CD1c-positive myeloid dendritic cell (primary cell): ENCODE measurements at regions not wholly inside any gene's neighbourhood (a gene's known extent, or its start where the extent isn't known, plus 50 kb on each side); places are given as distances from the start of the nearest gene placed in this dataset.
A peak's percentile ranks its signal among the peaks of the same experiment; 100 is the strongest.

ENCODE experiments used
- DNase-seq: peaks from one replicate; pipeline ENCODE4 v3.0.0-alpha.2; 2016; ENCODE audit errors: extremely low spot score

- DNase-seq = no peak
Observed at GRCh38 chr7:41135511-41135910, 567.4 kb downstream of the INHBA start.

- DNase-seq = peak; percentile 55
Observed at GRCh38 chr7:41134300-41135255, 568.3 kb downstream of the INHBA start.

GRCh38 chr7:41133690-41134299 lies 569.1 kb downstream of the INHBA start:
- no peak for DNase-seq

GRCh38 chr7:41131956-41132355 lies 570.9 kb downstream of the INHBA start:
- DNase-seq = no peak

GRCh38 chr7:41130561-41131236 lies 572.2 kb downstream of the INHBA start:
- no peak for DNase-seq

- DNase-seq = no peak
Observed at GRCh38 chr7:41130086-41130485, 572.8 kb downstream of the INHBA start.

- DNase-seq = no peak
Observed at GRCh38 chr7:41125343-41125742, 577.5 kb downstream of the INHBA start.

- DNase-seq = no peak
Observed at GRCh38 chr7:41122256-41122987, 580.5 kb downstream of the INHBA start.

- no peak for DNase-seq
Observed at GRCh38 chr7:41121228-41121627, 581.7 kb downstream of the INHBA start.

GRCh38 chr7:41118486-41118885 lies 584.4 kb downstream of the INHBA start:
- DNase-seq = no peak

GRCh38 chr7:41117431-41117830 lies 585.5 kb downstream of the INHBA start:
- no peak for DNase-seq

- no peak for DNase-seq
Observed at GRCh38 chr7:41116817-41117216, 586.1 kb downstream of the INHBA start.

GRCh38 chr7:41116337-41116736 lies 586.6 kb downstream of the INHBA start:
- no peak for DNase-seq

- no peak for DNase-seq
Observed at GRCh38 chr7:41114691-41115090, 588.2 kb downstream of the INHBA start.

- DNase-seq = no peak
Observed at GRCh38 chr7:41114131-41114530, 588.8 kb downstream of the INHBA start.

GRCh38 chr7:41113719-41114118 lies 589.2 kb downstream of the INHBA start:
- DNase-seq = no peak

- no peak for DNase-seq
Observed at GRCh38 chr7:41110186-41110585, 592.7 kb downstream of the INHBA start.

- no peak for DNase-seq
Observed at GRCh38 chr7:41108821-41109220, 594.1 kb downstream of the INHBA start.

GRCh38 chr7:41107938-41108448 lies 594.9 kb downstream of the INHBA start:
- DNase-seq = no peak

- DNase-seq = no peak
Observed at GRCh38 chr7:41107330-41107937, 595.5 kb downstream of the INHBA start.

- DNase-seq = no peak
Observed at GRCh38 chr7:41104631-41105030, 598.3 kb downstream of the INHBA start.
